Suprapubic skin (tissue), 4 donors: ENCODE measurements at regions not wholly inside any gene's neighbourhood (a gene's known extent, or its start where the extent isn't known, plus 50 kb on each side); places are given as distances from the start of the nearest gene placed in this dataset.

ENCODE experiments used
- DNase-seq, 2 donors: peaks; one replicate each; pipeline ENCODE4 v3.0.0-alpha.2; 2019; ENCODE audit warnings: low spot score in 2 of 2
- H3K27ac ChIP-seq: fragments of 200-600 bp; sonication (generic); one replicate; pipeline ENCODE4 v1.5.1; 2019
- H3K27me3 ChIP-seq: fragments of 200-600 bp; sonication (generic); one replicate; pipeline ENCODE4 v1.5.1; 2019
- H3K36me3 ChIP-seq: fragments of 200-600 bp; sonication (generic); one replicate; pipeline ENCODE4 v1.5.1; 2019
- H3K4me1 ChIP-seq: fragments of 200-600 bp; sonication (generic); one replicate; pipeline ENCODE4 v1.5.1; 2019
- H3K4me3 ChIP-seq: fragments of 200-600 bp; sonication (generic); one replicate; pipeline ENCODE4 v1.5.1; 2019; ENCODE audit warnings: mild to moderate bottlenecking
- H3K9me3 ChIP-seq: fragments of 200-600 bp; sonication (generic); one replicate; pipeline ENCODE4 v1.5.1; 2019
- CTCF ChIP-seq, 2 donors: fragments of 200-600 bp in 1 of 2; fragments of 450-650 bp in 1 of 2; sonication (generic) in 1 of 2; IDR thresholded peaks; one replicate each; pipeline ENCODE4 v1.5.1; 2016 to 2019; ENCODE audit warnings: antibody characterized with exemption in 2 of 2, mild to moderate bottlenecking in 1 of 2, moderate library complexity in 1 of 2
- EP300 ChIP-seq: sonication (generic); formaldehyde crosslinking; IDR thresholded peaks from one replicate; pipeline ENCODE4 v1.6.1; 2017; ENCODE audit warnings: antibody characterized with exemption
- POLR2A ChIP-seq, 2 donors: fragments of 450-650 bp; IDR thresholded peaks; one replicate each; pipeline ENCODE4 v1.6.1; 2017; ENCODE audit warnings: antibody characterized with exemption in 2 of 2, mild to moderate bottlenecking in 2 of 2, moderate library complexity in 2 of 2
- POLR2AphosphoS5 ChIP-seq, 3 donors: sonication (generic); formaldehyde crosslinking; IDR thresholded peaks; one replicate each; pipeline ENCODE4 v1.6.1; 2017; ENCODE audit warnings: antibody characterized with exemption in 3 of 3
- WGBS: methylation state at CpG from one replicate; pipeline ENCODE4 v1.1.5; 2018; 5-methylcytosine and 5-hydroxymethylcytosine counted together

GRCh38 chr4:8779490-8779932, 92.1 kb downstream of the HMX1 start:
- Histone ChIP-seq H3K9me3 (no peaks in the 10 kb centered on the region), H3K27me3 (peaks cover 36% of the 10 kb centered on the region), H3K4me3 (no peak overlapping the region), H3K27ac (no peak overlapping the region), H3K4me1 (no peaks in the 10 kb centered on the region), H3K36me3 (no peaks in the 10 kb centered on the region)
- 12% methylated on average over 9 of the region's 11 CpGs for WGBS
- no peak for DNase-seq
- no peak for TF ChIP-seq EP300
- no peak for TF ChIP-seq CTCF (IDR thresholded peaks at IDR 0.05)
- TF ChIP-seq POLR2AphosphoS5 (IDR thresholded peaks at IDR 0.05), result no peak
- TF ChIP-seq POLR2A (IDR thresholded peaks at IDR 0.05), result no peak

GRCh38 chr4:8778760-8779159, 92.9 kb downstream of the HMX1 start:
- no peak for DNase-seq
- Histone ChIP-seq H3K4me1 (no peaks in the 10 kb centered on the region), H3K9me3 (no peaks in the 10 kb centered on the region), H3K4me3 (no peak overlapping the region), H3K27me3 (peaks cover 36% of the 10 kb centered on the region), H3K27ac (no peak overlapping the region), H3K36me3 (no peaks in the 10 kb centered on the region)
- TF ChIP-seq POLR2A (IDR thresholded peaks at IDR 0.05) (no peak), EP300 (no peak), POLR2AphosphoS5 (IDR thresholded peaks at IDR 0.05) (no peak), CTCF (IDR thresholded peaks at IDR 0.05) (no peak)
- WGBS, result 50% methylated on average over 8 of the region's 9 CpGs

- Histone ChIP-seq H3K36me3 (no peaks in the 10 kb centered on the region), H3K27me3 (peaks cover 36% of the 10 kb centered on the region), H3K27ac (no peak overlapping the region), H3K4me1 (no peaks in the 10 kb centered on the region), H3K9me3 (no peaks in the 10 kb centered on the region), H3K4me3 (no peak overlapping the region)
- WGBS, result 54% methylated on average over 5 of the region's 10 CpGs
- TF ChIP-seq POLR2AphosphoS5 (IDR thresholded peaks at IDR 0.05) (no peak), POLR2A (IDR thresholded peaks at IDR 0.05) (no peak), CTCF (IDR thresholded peaks at IDR 0.05) (no peak)
- DNase-seq, result no peak
Measured at GRCh38 chr4:8778291-8778690, 93.3 kb downstream of the HMX1 start.

GRCh38 chr4:8777320-8778196, 94.1 kb downstream of the HMX1 start:
- 85% methylated on average over 4 of the region's 12 CpGs for WGBS
- no peak for DNase-seq
- H3K4me3 ChIP-seq, result no peak overlapping the region
- peaks cover 36% of the 10 kb centered on the region for H3K27me3 ChIP-seq
- H3K27ac ChIP-seq, result no peak overlapping the region
- TF ChIP-seq POLR2AphosphoS5 (IDR thresholded peaks at IDR 0.05), result no peak
- no peak for TF ChIP-seq EP300
- no peak for TF ChIP-seq POLR2A (IDR thresholded peaks at IDR 0.05)
- TF ChIP-seq CTCF (IDR thresholded peaks at IDR 0.05), result no peak
- no peaks in the 10 kb centered on the region for H3K36me3 ChIP-seq
- H3K4me1 ChIP-seq, result no peaks in the 10 kb centered on the region
- H3K9me3 ChIP-seq, result no peaks in the 10 kb centered on the region

GRCh38 chr4:8776366-8776765, 95.3 kb downstream of the HMX1 start:
- Histone ChIP-seq H3K4me1 (no peaks in the 10 kb centered on the region), H3K9me3 (no peaks in the 10 kb centered on the region), H3K4me3 (no peak overlapping the region), H3K27me3 (peaks cover 25% of the 10 kb centered on the region), H3K36me3 (no peaks in the 10 kb centered on the region), H3K27ac (no peak overlapping the region)
- 78% methylated on average over 6 of the region's 6 CpGs for WGBS
- no peak for DNase-seq
- TF ChIP-seq POLR2A (IDR thresholded peaks at IDR 0.05) (no peak), CTCF (IDR thresholded peaks at IDR 0.05) (no peak), EP300 (no peak), POLR2AphosphoS5 (IDR thresholded peaks at IDR 0.05) (no peak)
